SK-MEL-5 (cell line): ENCODE measurements at regions not wholly inside any gene's neighbourhood (a gene's known extent, or its start where the extent isn't known, plus 50 kb on each side); places are given as distances from the start of the nearest gene placed in this dataset.

Experiments used
- DNase-seq: peaks from one replicate; pipeline ENCODE4 v3.0.0-alpha.2; 2016; ENCODE audit warnings: low read depth, low spot score
- in situ Hi-C: cut with HindIII; loops from 2 replicates; pipeline ENCODE4 v1.10.0; 2016; ENCODE audit warnings: low sequenced_read_pairs, high pct_unique_total_duplicates, low pct_unique_long_range_greater_than_20kb

- in situ Hi-C loops: no loop called here
- no peak for DNase-seq
Measured at GRCh38 chr11:71338801-71339395, 86.5 kb upstream of the SHANK2 start.

- in situ Hi-C loops: no loop called here
- DNase-seq: no peak
Measured at GRCh38 chr11:71336996-71337754, 84.8 kb upstream of the SHANK2 start.

- peak; percentile 49 for DNase-seq
- in situ Hi-C loops: no loop called here
Measured at GRCh38 chr11:71336176-71336995, 84.0 kb upstream of the SHANK2 start.

- in situ Hi-C loops: no loop called here
- no peak for DNase-seq
Measured at GRCh38 chr11:71335371-71335770, 83.0 kb upstream of the SHANK2 start.

GRCh38 chr11:71334191-71334590 is 81.8 kb upstream of the SHANK2 start:
- in situ Hi-C loops: no loop called here
- no peak for DNase-seq

GRCh38 chr11:71333473-71333872 is 81.1 kb upstream of the SHANK2 start:
- in situ Hi-C loops: no loop called here
- no peak for DNase-seq

GRCh38 chr11:71332447-71332846 is 80.1 kb upstream of the SHANK2 start:
- in situ Hi-C loops: no loop called here

GRCh38 chr11:71332046-71332445 is 79.7 kb upstream of the SHANK2 start:
- in situ Hi-C loops: no loop called here
- DNase-seq: no peak

More at GRCh38 chr11:71332447-71332846, 80.1 kb upstream of the SHANK2 start:
- DNase-seq: no peak

- in situ Hi-C loops: no loop called here
- DNase-seq: no peak
Measured at GRCh38 chr11:71331631-71332030, 79.3 kb upstream of the SHANK2 start.

- no peak for DNase-seq
- in situ Hi-C loops: no loop called here
Measured at GRCh38 chr11:71330996-71331395, 78.6 kb upstream of the SHANK2 start.

- in situ Hi-C loops: no loop called here
- no peak for DNase-seq
Measured at GRCh38 chr11:71330349-71330748, 78.0 kb upstream of the SHANK2 start.

- in situ Hi-C loops: no loop called here
- DNase-seq: no peak
Measured at GRCh38 chr11:71329786-71330185, 77.4 kb upstream of the SHANK2 start.

- DNase-seq: no peak
- in situ Hi-C loops: no loop called here
Measured at GRCh38 chr11:71329165-71329510, 76.8 kb upstream of the SHANK2 start.

- in situ Hi-C loops: no loop called here
- DNase-seq: no peak
Measured at GRCh38 chr11:71327156-71328085, 75.0 kb upstream of the SHANK2 start.

GRCh38 chr11:71326328-71326940 is 74.1 kb upstream of the SHANK2 start:
- in situ Hi-C loops: no loop called here
- no peak for DNase-seq

- in situ Hi-C loops: no loop called here
- no peak for DNase-seq
Measured at GRCh38 chr11:71325418-71326327, 73.3 kb upstream of the SHANK2 start.
